ENCODE measurements at regions not wholly inside any gene's neighbourhood (a gene's known extent, or its start where the extent isn't known, plus 50 kb on each side); places are given as distances from the start of the nearest gene placed in this dataset.

- Histone ChIP-seq H3K4me3 (ENCODE audit: low read length in 2 of 2) (no peak overlapping the region), H3K36me3 (ENCODE audit: control insufficient read depth in 2 of 2, insufficient read depth in 2 of 2, low read length in 2 of 2) (no peaks in the 10 kb centered on the region), H3K27me3 (ENCODE audit: control insufficient read depth in 1 of 2, insufficient read depth in 2 of 2, low read length in 2 of 2) (peaks cover 0 to 2% of the 10 kb centered on the region in 2 donors), H3K9me3 (ENCODE audit: control insufficient read depth in 2 of 2, low read length in 2 of 2) (peaks cover 0 to 5% of the 10 kb centered on the region in 2 donors), H3K27ac (ENCODE audit: low read length) (no peak overlapping the region), H3K9ac (ENCODE audit: low read length in 2 of 2) (no peak overlapping the region), H3K4me1 (ENCODE audit: control insufficient read depth, insufficient read depth, low read length) (no peaks in the 10 kb centered on the region)
Measured at GRCh38 chrX:13266641-13267345, 53.1 kb downstream of the ATXN3L start.

- no peak overlapping the region for H3K27ac ChIP-seq (ENCODE audit: low read length)
- H3K9ac ChIP-seq (ENCODE audit: low read length in 2 of 2) = no peak overlapping the region
- H3K36me3 ChIP-seq (ENCODE audit: control insufficient read depth in 2 of 2, insufficient read depth in 2 of 2, low read length in 2 of 2) = no peaks in the 10 kb centered on the region
- H3K27me3 ChIP-seq (ENCODE audit: control insufficient read depth in 1 of 2, insufficient read depth in 2 of 2, low read length in 2 of 2) = peaks cover 0 to 2% of the 10 kb centered on the region in 2 donors
- no peaks in the 10 kb centered on the region for H3K4me1 ChIP-seq (ENCODE audit: control insufficient read depth, insufficient read depth, low read length)
- H3K4me3 ChIP-seq (ENCODE audit: low read length in 2 of 2) = no peak overlapping the region
- H3K9me3 ChIP-seq (ENCODE audit: control insufficient read depth in 2 of 2, low read length in 2 of 2) = peaks cover 0 to 5% of the 10 kb centered on the region in 2 donors
Measured at GRCh38 chrX:13265549-13266132, 54.2 kb downstream of the ATXN3L start.

DNA sequence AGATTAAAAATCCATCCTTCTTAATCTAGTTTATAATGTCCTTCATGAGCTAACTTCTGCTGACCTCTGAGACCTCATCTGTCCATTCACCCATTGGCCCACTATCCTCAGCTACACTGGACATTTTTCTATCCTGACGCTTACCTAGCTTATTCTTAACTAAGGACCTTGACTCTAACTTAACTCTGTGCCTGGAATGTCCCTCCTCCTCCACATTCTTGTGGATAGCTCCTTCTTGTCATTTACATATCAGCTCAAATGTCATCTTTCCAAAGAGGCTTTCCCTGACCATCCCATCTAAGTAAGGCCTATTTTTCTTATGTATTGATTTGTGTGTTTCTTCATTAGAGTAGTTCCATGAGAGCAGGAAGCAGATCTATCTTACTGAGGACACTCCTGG lies 54.7 kb downstream of the ATXN3L start:
- Histone ChIP-seq H3K36me3 (ENCODE audit: control insufficient read depth in 2 of 2, insufficient read depth in 2 of 2, low read length in 2 of 2) (no peaks in the 10 kb centered on the region), H3K4me3 (ENCODE audit: low read length in 2 of 2) (no peak overlapping the region), H3K9me3 (ENCODE audit: control insufficient read depth in 2 of 2, low read length in 2 of 2) (peaks cover 0 to 5% of the 10 kb centered on the region in 2 donors), H3K9ac (ENCODE audit: low read length in 2 of 2) (no peak overlapping the region), H3K4me1 (ENCODE audit: control insufficient read depth, insufficient read depth, low read length) (no peaks in the 10 kb centered on the region), H3K27me3 (ENCODE audit: control insufficient read depth in 1 of 2, insufficient read depth in 2 of 2, low read length in 2 of 2) (peaks cover 0 to 2% of the 10 kb centered on the region in 2 donors), H3K27ac (ENCODE audit: low read length) (no peak overlapping the region)

DNA sequence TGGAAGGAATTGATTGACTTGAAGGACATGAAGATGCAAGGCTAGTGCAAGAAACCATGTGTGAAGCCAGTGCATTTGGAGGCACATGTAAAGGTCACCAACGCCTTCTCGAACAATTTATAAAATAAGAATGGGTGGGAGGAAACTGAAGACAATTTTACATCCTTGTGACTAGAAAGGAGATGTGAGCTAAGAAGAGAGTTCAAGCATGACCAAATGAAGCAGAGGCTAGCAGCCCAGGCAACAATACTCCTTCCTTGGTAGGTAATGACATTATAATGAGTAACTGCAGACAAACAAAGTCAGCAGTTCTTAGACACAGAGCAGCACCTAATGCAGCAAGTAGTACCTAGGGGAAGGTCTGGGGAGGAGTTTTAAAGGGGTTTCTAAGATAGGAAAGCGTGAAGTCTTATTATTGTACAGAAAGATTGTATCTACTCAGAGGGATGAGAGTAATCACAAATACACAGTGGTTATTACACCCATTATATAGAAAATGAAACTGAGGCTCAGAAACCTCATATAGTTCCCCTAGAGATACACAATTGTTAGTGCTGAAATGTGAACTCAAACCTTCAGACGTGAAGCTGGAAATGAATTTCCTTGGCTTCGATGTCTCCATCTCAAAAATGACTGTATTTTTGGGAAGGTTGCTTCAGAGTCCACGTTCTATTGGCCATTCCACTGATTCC lies 56.1 kb downstream of the ATXN3L start:
- Histone ChIP-seq H3K27me3 (ENCODE audit: control insufficient read depth in 1 of 2, insufficient read depth in 2 of 2, low read length in 2 of 2) (peaks cover 0 to 2% of the 10 kb centered on the region in 2 donors), H3K4me1 (ENCODE audit: control insufficient read depth, insufficient read depth, low read length) (no peaks in the 10 kb centered on the region), H3K9ac (ENCODE audit: low read length in 2 of 2) (no peak overlapping the region), H3K27ac (ENCODE audit: low read length) (no peak overlapping the region), H3K9me3 (ENCODE audit: control insufficient read depth in 2 of 2, low read length in 2 of 2) (peaks cover 0 to 5% of the 10 kb centered on the region in 2 donors), H3K4me3 (ENCODE audit: low read length in 2 of 2) (no peak overlapping the region), H3K36me3 (ENCODE audit: control insufficient read depth in 2 of 2, insufficient read depth in 2 of 2, low read length in 2 of 2) (no peaks in the 10 kb centered on the region)

DNA sequence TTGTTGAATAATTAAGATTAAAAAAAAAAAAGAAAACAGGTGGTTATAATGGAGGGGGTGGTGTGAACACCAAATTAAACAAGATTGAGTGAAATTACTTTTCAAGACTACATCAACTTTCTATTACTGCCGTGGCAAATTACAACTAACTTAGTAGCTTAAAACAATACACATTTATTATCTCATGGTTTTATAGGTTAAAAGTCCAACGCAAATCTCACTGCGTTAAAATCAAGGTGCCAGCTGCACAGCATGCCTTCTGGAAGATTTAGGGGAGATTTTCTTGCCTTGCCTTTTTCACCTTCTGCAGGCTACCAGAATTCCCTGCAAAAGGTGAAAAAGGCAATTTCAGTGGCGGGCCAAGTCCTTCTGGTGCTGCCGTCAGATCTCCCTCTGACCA lies 58.5 kb downstream of the ATXN3L start:
- H3K4me1 ChIP-seq (ENCODE audit: control insufficient read depth, insufficient read depth, low read length) = no peaks in the 10 kb centered on the region

DNA sequence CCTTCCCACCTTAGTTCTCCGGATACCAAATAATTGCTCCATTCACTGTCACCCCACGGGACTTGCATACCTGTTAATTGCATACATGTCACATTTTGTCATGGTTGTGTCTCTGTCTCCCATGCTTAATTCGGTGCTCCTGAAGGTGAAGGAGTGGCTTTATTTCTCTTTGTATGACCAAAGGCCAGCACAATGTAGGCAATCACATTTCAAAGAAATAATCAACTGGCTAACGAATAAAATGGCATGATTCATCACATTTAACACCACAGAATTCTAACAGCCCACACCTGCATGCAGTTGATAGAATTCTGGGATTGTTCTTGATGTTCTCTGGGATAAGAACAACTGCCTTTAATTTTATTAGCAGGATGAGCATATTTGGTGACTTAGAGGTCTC lies 59.3 kb downstream of the ATXN3L start:
- H3K27me3 ChIP-seq (ENCODE audit: control insufficient read depth in 1 of 2, insufficient read depth in 2 of 2, low read length in 2 of 2) = no peaks in the 10 kb centered on the region
- H3K9me3 ChIP-seq (ENCODE audit: control insufficient read depth in 2 of 2, low read length in 2 of 2) = peaks cover 0 to 5% of the 10 kb centered on the region in 2 donors
- no peak overlapping the region for H3K27ac ChIP-seq (ENCODE audit: low read length)
- no peaks in the 10 kb centered on the region for H3K36me3 ChIP-seq (ENCODE audit: control insufficient read depth in 2 of 2, insufficient read depth in 2 of 2, low read length in 2 of 2)
- H3K4me1 ChIP-seq (ENCODE audit: control insufficient read depth, insufficient read depth, low read length) = no peaks in the 10 kb centered on the region
- H3K4me3 ChIP-seq (ENCODE audit: low read length in 2 of 2) = no peak overlapping the region
- no peak overlapping the region for H3K9ac ChIP-seq (ENCODE audit: low read length in 2 of 2)

More for the DNA sequence above, 58.5 kb downstream of the ATXN3L start:
- Histone ChIP-seq H3K9me3 (ENCODE audit: control insufficient read depth in 2 of 2, low read length in 2 of 2) (peaks cover 0 to 5% of the 10 kb centered on the region in 2 donors), H3K4me3 (ENCODE audit: low read length in 2 of 2) (no peak overlapping the region), H3K27ac (ENCODE audit: low read length) (no peak overlapping the region), H3K9ac (ENCODE audit: low read length in 2 of 2) (no peak overlapping the region), H3K27me3 (ENCODE audit: control insufficient read depth in 1 of 2, insufficient read depth in 2 of 2, low read length in 2 of 2) (no peaks in the 10 kb centered on the region), H3K36me3 (ENCODE audit: control insufficient read depth in 2 of 2, insufficient read depth in 2 of 2, low read length in 2 of 2) (no peaks in the 10 kb centered on the region)

GRCh38 chrX:13258725-13259124 lies 61.1 kb downstream of the ATXN3L start:
- Histone ChIP-seq H3K9ac (ENCODE audit: low read length in 2 of 2) (no peak overlapping the region), H3K27ac (ENCODE audit: low read length) (no peak overlapping the region), H3K27me3 (ENCODE audit: control insufficient read depth in 1 of 2, insufficient read depth in 2 of 2, low read length in 2 of 2) (no peaks in the 10 kb centered on the region), H3K4me1 (ENCODE audit: control insufficient read depth, insufficient read depth, low read length) (no peaks in the 10 kb centered on the region), H3K36me3 (ENCODE audit: control insufficient read depth in 2 of 2, insufficient read depth in 2 of 2, low read length in 2 of 2) (no peaks in the 10 kb centered on the region), H3K9me3 (ENCODE audit: control insufficient read depth in 2 of 2, low read length in 2 of 2) (peaks cover 0 to 5% of the 10 kb centered on the region in 2 donors), H3K4me3 (ENCODE audit: low read length in 2 of 2) (no peak overlapping the region)

DNA sequence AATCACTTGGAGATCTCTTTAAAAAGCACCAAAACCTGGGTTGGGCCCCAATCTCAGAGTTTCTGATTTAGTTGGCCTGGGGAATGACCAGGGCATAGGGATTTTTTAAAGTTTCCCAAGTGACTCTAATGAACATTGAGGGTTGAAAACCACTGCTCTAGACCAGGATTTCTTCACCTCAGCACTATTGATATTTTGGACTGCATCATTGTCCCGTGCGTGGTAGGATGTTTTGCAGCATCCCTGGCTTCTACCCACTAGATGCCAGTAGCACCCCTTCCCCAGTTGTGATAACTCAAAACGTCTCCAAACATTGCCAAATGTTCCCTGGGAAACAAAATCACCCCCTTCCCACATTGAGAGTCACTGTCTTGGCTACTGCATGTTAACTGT lies 61.8 kb downstream of the ATXN3L start:
- Histone ChIP-seq H3K9ac (ENCODE audit: low read length in 2 of 2) (no peak overlapping the region), H3K9me3 (ENCODE audit: control insufficient read depth in 2 of 2, low read length in 2 of 2) (peaks cover 0 to 8% of the 10 kb centered on the region in 2 donors), H3K27me3 (ENCODE audit: control insufficient read depth in 1 of 2, insufficient read depth in 2 of 2, low read length in 2 of 2) (no peaks in the 10 kb centered on the region)

GRCh38 chrX:13257223-13258051 lies 62.4 kb downstream of the ATXN3L start:
- H3K36me3 ChIP-seq (ENCODE audit: control insufficient read depth in 2 of 2, insufficient read depth in 2 of 2, low read length in 2 of 2) = no peaks in the 10 kb centered on the region
- H3K4me1 ChIP-seq (ENCODE audit: control insufficient read depth, insufficient read depth, low read length) = no peaks in the 10 kb centered on the region
- peaks cover 0 to 6% of the 10 kb centered on the region in 2 donors for H3K9me3 ChIP-seq (ENCODE audit: control insufficient read depth in 2 of 2, low read length in 2 of 2)
- H3K9ac ChIP-seq (ENCODE audit: low read length in 2 of 2) = no peak overlapping the region
- H3K27ac ChIP-seq (ENCODE audit: low read length) = no peak overlapping the region
- no peaks in the 10 kb centered on the region for H3K27me3 ChIP-seq (ENCODE audit: control insufficient read depth in 1 of 2, insufficient read depth in 2 of 2, low read length in 2 of 2)
- H3K4me3 ChIP-seq (ENCODE audit: low read length in 2 of 2) = no peak overlapping the region

More for the DNA sequence above, 61.8 kb downstream of the ATXN3L start:
- no peaks in the 10 kb centered on the region for H3K4me1 ChIP-seq (ENCODE audit: control insufficient read depth, insufficient read depth, low read length)
- H3K36me3 ChIP-seq (ENCODE audit: control insufficient read depth in 2 of 2, insufficient read depth in 2 of 2, low read length in 2 of 2) = no peaks in the 10 kb centered on the region
- H3K27ac ChIP-seq (ENCODE audit: low read length) = no peak overlapping the region
- no peak overlapping the region for H3K4me3 ChIP-seq (ENCODE audit: low read length in 2 of 2)

GRCh38 chrX:13256603-13257002 lies 63.2 kb downstream of the ATXN3L start:
- no peak overlapping the region for H3K4me3 ChIP-seq (ENCODE audit: low read length in 2 of 2)
- peaks cover 0 to 5% of the 10 kb centered on the region in 2 donors for H3K9me3 ChIP-seq (ENCODE audit: control insufficient read depth in 2 of 2, low read length in 2 of 2)
- no peaks in the 10 kb centered on the region for H3K4me1 ChIP-seq (ENCODE audit: control insufficient read depth, insufficient read depth, low read length)
- H3K36me3 ChIP-seq (ENCODE audit: control insufficient read depth in 2 of 2, insufficient read depth in 2 of 2, low read length in 2 of 2) = no peaks in the 10 kb centered on the region
- H3K27me3 ChIP-seq (ENCODE audit: control insufficient read depth in 1 of 2, insufficient read depth in 2 of 2, low read length in 2 of 2) = no peaks in the 10 kb centered on the region
- no peak overlapping the region for H3K9ac ChIP-seq (ENCODE audit: low read length in 2 of 2)
- H3K27ac ChIP-seq (ENCODE audit: low read length) = no peak overlapping the region

Measured in stomach smooth muscle (tissue), 2 donors.